Mesothelial cell of epicardium (in vitro differentiated cells): ENCODE measurements at regions not wholly inside any gene's neighbourhood (a gene's known extent, or its start where the extent isn't known, plus 50 kb on each side); places are given as distances from the start of the nearest gene placed in this dataset.
"Not testable (repeated sequence)": the region's sequence is repeated elsewhere in the genome, so short reads cannot be mapped to it uniquely, and the experiment has no call there.

Experiments used
- DNase-seq, 2 experiments: peaks; one replicate each; pipeline ENCODE4 v3.0.0; 2021; ENCODE audit warnings: low spot score in 2 of 2; ENCODE audit not compliant: unreplicated experiment in 2 of 2
- H3K27ac Mint-ChIP-seq: 2 replicates; pipeline ENCODE4 v1.8.0; 2021; ENCODE audit warnings: mixed read lengths
- H3K27me3 Mint-ChIP-seq: 2 replicates; pipeline ENCODE4 v1.8.0; 2021; ENCODE audit warnings: low read depth, mixed read lengths
- H3K36me3 Mint-ChIP-seq: 2 replicates; pipeline ENCODE4 v1.8.0; 2021; ENCODE audit warnings: mixed read lengths
- H3K4me1 Mint-ChIP-seq: 2 replicates; pipeline ENCODE4 v1.8.0; 2021; ENCODE audit warnings: mixed read lengths
- H3K4me3 Mint-ChIP-seq: 2 replicates; pipeline ENCODE4 v1.8.0; 2021; ENCODE audit warnings: mild to moderate bottlenecking, moderate library complexity, mixed read lengths
- H3K9me3 Mint-ChIP-seq: 2 replicates; pipeline ENCODE4 v1.8.0; 2021; ENCODE audit warnings: mixed read lengths
- CTCF ChIP-seq: fragments of 200-600 bp; sonication (generic); IDR thresholded peaks from one replicate; pipeline ENCODE4 v1.5.0; 2021; ENCODE audit warnings: antibody characterized with exemption; ENCODE audit not compliant: unreplicated experiment

GRCh38 chr12:123050331-123050831 is 69.9 kb downstream of the ARL6IP4 start:
- H3K27me3 Mint-ChIP-seq = no peaks in the 10 kb centered on the region
- no peak overlapping the region for H3K4me3 Mint-ChIP-seq
- DNase-seq = no peak
- no peak overlapping the region for H3K27ac Mint-ChIP-seq
- no peaks in the 10 kb centered on the region for H3K9me3 Mint-ChIP-seq
- TF ChIP-seq CTCF = no peak
- H3K36me3 Mint-ChIP-seq = no peaks in the 10 kb centered on the region
- H3K4me1 Mint-ChIP-seq = peaks cover 3% of the 10 kb centered on the region

GRCh38 chr12:123049398-123050240 is 69.1 kb downstream of the ARL6IP4 start:
- Mint-ChIP-seq H3K36me3 (no peaks in the 10 kb centered on the region), H3K27me3 (no peaks in the 10 kb centered on the region), H3K27ac (no peak overlapping the region), H3K4me1 (peaks cover 4% of the 10 kb centered on the region), H3K9me3 (no peaks in the 10 kb centered on the region), H3K4me3 (no peak overlapping the region)
- DNase-seq = no peak
- TF ChIP-seq CTCF = no peak

- not testable (repeated sequence) for DNase-seq, H3K27me3 Mint-ChIP-seq, H3K27ac Mint-ChIP-seq, H3K4me3 Mint-ChIP-seq, H3K36me3 Mint-ChIP-seq, H3K9me3 Mint-ChIP-seq
- peaks cover 15% of the 10 kb centered on the region for H3K4me1 Mint-ChIP-seq
Measured at GRCh38 chr12:123047892-123048291, 67.4 kb downstream of the ARL6IP4 start.

GRCh38 chr12:123047289-123047688 is 66.8 kb downstream of the ARL6IP4 start:
- H3K27me3 Mint-ChIP-seq = no peaks in the 10 kb centered on the region
- TF ChIP-seq CTCF = no peak
- H3K4me3 Mint-ChIP-seq = no peak overlapping the region
- DNase-seq = no peak
- H3K36me3 Mint-ChIP-seq = no peaks in the 10 kb centered on the region
- H3K4me1 Mint-ChIP-seq = peaks cover 21% of the 10 kb centered on the region
- H3K9me3 Mint-ChIP-seq = no peaks in the 10 kb centered on the region
- no peak overlapping the region for H3K27ac Mint-ChIP-seq

GRCh38 chr12:123046431-123046830 is 66.0 kb downstream of the ARL6IP4 start:
- TF ChIP-seq CTCF = no peak
- Mint-ChIP-seq H3K4me1 (peaks cover 29% of the 10 kb centered on the region), H3K36me3 (no peaks in the 10 kb centered on the region), H3K4me3 (no peak overlapping the region), H3K9me3 (no peaks in the 10 kb centered on the region), H3K27me3 (no peaks in the 10 kb centered on the region), H3K27ac (no peak overlapping the region)
- DNase-seq = no peak

GRCh38 chr12:123045678-123046077 is 65.2 kb downstream of the ARL6IP4 start:
- DNase-seq = no peak
- Mint-ChIP-seq H3K9me3 (no peaks in the 10 kb centered on the region), H3K4me3 (no peak overlapping the region), H3K27ac (no peak overlapping the region), H3K27me3 (no peaks in the 10 kb centered on the region), H3K4me1 (peaks cover 36% of the 10 kb centered on the region), H3K36me3 (no peaks in the 10 kb centered on the region)
- no peak for TF ChIP-seq CTCF
